K562 (cell line): ENCODE measurements at regions not wholly inside any gene's neighbourhood (a gene's known extent, or its start where the extent isn't known, plus 50 kb on each side); places are given as distances from the start of the nearest gene placed in this dataset.

Experiments
- ATAC-seq: fragments of 200-7000 bp; cut with Tn5 transposase; 3 replicates; pipeline ENCODE4 v1.9.1; 2020; ENCODE audit warnings: moderate library complexity
- BruUV-seq: library from RNA; stranded (reverse); fragments of 400-500 nt; replicated peaks from 2 replicates; lab custom pipeline; 2021; lab: Mats Ljungman, UMichigan
- CTCF ChIA-PET: fragments of 300-600 bp; formaldehyde crosslinking; extraction: SDS; loops from one replicate; lab custom pipeline; 2021; ENCODE audit warnings: low intra/inter-chr PET ratio; lab: Yijun Ruan, JAX
- POLR2A ChIA-PET: fragments of 300-600, 350-650 bp; sonication (Branson Sonifier 250); formaldehyde crosslinking; extraction: SDS; loops from one replicate; lab custom pipeline; 2021; ENCODE audit warnings: antibody characterized with exemption, inconsistent platforms; lab: Yijun Ruan, JAX
- DNase-seq, 4 experiments: peaks; one replicate each; pipeline versions ENCODE4 v3.0.0 to v3.0.0-alpha.2; 2011 to 2018; ENCODE audit warnings: low spot score in 3 of 4, mixed read lengths in 3 of 4; ENCODE audit errors: extremely low read depth in 1 of 4
- FAIRE-seq: peaks from 2 replicates; lab custom pipeline; 2011; peaks lifted over from hg19 to GRCh38; lab: Jason Lieb, UNC
- H2AFZ ChIP-seq: 2 replicates; pipeline ENCODE4 v1.6.0; 2011; ENCODE audit warnings: low read depth, low read length, control low read depth, inconsistent platforms
- H3K27ac ChIP-seq: fragments of 200-600 bp; 3 replicates; pipeline ENCODE4 v1.8.0; 2011; ENCODE audit warnings: low read depth, mild to moderate bottlenecking, control low read depth, inconsistent platforms, low read length, moderate library complexity, mixed read lengths; ENCODE audit errors: extremely low read depth
- H3K27me3 ChIP-seq, 2 experiments: fragments of 300-600 bp in 1 of 2; 2 replicates in 1 of 2; 3 replicates in 1 of 2; pipeline versions ENCODE4 v1.6.0 to v1.8.0; 2011; ENCODE audit warnings: inconsistent platforms in 2 of 2, low read length in 2 of 2, mild to moderate bottlenecking in 1 of 2, mixed read lengths in 1 of 2, moderate library complexity in 1 of 2; ENCODE audit not compliant: control insufficient read depth in 2 of 2, insufficient read depth in 2 of 2
- H3K36me3 ChIP-seq: fragments of 300-600 bp; 3 replicates; pipeline ENCODE4 v1.8.0; 2011; ENCODE audit warnings: mild to moderate bottlenecking, low read length, inconsistent platforms; ENCODE audit not compliant: control insufficient read depth, insufficient read depth
- H3K4me1 ChIP-seq, 2 experiments: fragments of 200-600 bp in 1 of 2; replicated peaks in 1 of 2; 2 replicates in 1 of 2; 3 replicates in 1 of 2; pipeline versions ENCODE4 v1.5.1 to v1.8.0; 2011; ENCODE audit warnings: inconsistent platforms in 2 of 2, low read length in 2 of 2, mild to moderate bottlenecking in 1 of 2, mixed read lengths in 1 of 2, moderate library complexity in 1 of 2; ENCODE audit not compliant: control insufficient read depth in 2 of 2, insufficient read depth in 2 of 2
- H3K4me2 ChIP-seq: 2 replicates; pipeline ENCODE4 v1.6.1; 2011; ENCODE audit warnings: low read length, control low read depth, inconsistent platforms, mixed read lengths; ENCODE audit not compliant: insufficient read depth
- H3K4me3 ChIP-seq: fragments of 200-600 bp; sonication (generic), shearing (Covaris generic); 2 replicates; pipeline ENCODE4 v1.5.1; 2016; ENCODE audit warnings: control low read depth, inconsistent platforms
- H3K79me2 ChIP-seq: fragments of 200-600 bp; 3 replicates; pipeline ENCODE4 v1.8.0; 2011; ENCODE audit warnings: low read length, inconsistent platforms; ENCODE audit not compliant: control insufficient read depth, insufficient read depth
- H3K9ac ChIP-seq, 2 experiments: 2 replicates each; pipeline versions ENCODE4 v1.6.0 to v1.6.1; 2011; ENCODE audit warnings: low read depth in 2 of 2, low read length in 2 of 2, control low read depth in 1 of 2, inconsistent platforms in 1 of 2, mild to moderate bottlenecking in 1 of 2, mixed read lengths in 1 of 2; ENCODE audit not compliant: insufficient read depth in 1 of 2
- H3K9me1 ChIP-seq: one replicate; pipeline ENCODE4 v1.6.0; 2011; ENCODE audit warnings: inconsistent platforms, mild to moderate bottlenecking, low read length, moderate library complexity; ENCODE audit not compliant: control insufficient read depth, insufficient read depth
- H3K9me3 ChIP-seq: replicated peaks from 2 replicates; pipeline ENCODE4 v1.5.1; 2011; ENCODE audit warnings: low read depth, low read length, inconsistent platforms; ENCODE audit not compliant: control insufficient read depth, insufficient read depth
- H4K20me1 ChIP-seq: replicated peaks from 2 replicates; pipeline ENCODE4 v1.6.1; 2011; ENCODE audit warnings: low read length, inconsistent platforms, mixed read lengths; ENCODE audit not compliant: control insufficient read depth, insufficient read depth
- CREB1 ChIP-seq, 2 experiments: sonication (generic) in 1 of 2; formaldehyde crosslinking in 1 of 2; IDR thresholded peaks; 2 replicates each; pipeline versions ENCODE4 v1.6.1 to v1.8.0; 2012 to 2022; ENCODE audit warnings: inconsistent platforms in 1 of 2, mild to moderate bottlenecking in 1 of 2, missing genetic modification reagents in 1 of 2, moderate library complexity in 1 of 2
- CTBP1 ChIP-seq: fragments of 450-650 bp; IDR thresholded peaks from 2 replicates; pipeline ENCODE4 v1.6.1; 2016; ENCODE audit warnings: borderline replicate concordance
- FOXK1 ChIP-seq: sonication (generic); formaldehyde crosslinking; IDR thresholded peaks from 2 replicates; pipeline ENCODE4 v1.8.0; 2022; ENCODE audit warnings: missing genetic modification reagents, mild to moderate bottlenecking, borderline replicate concordance
- MCM3 ChIP-seq: fragments of 450-650 bp; IDR thresholded peaks from 2 replicates; pipeline ENCODE4 v1.6.1; 2016
- WHSC1 ChIP-seq: IDR thresholded peaks from one replicate; pipeline ENCODE4 v1.6.1; 2012; ENCODE audit warnings: low read length, control low read depth, inconsistent platforms
- ZFP30 ChIP-seq: fragments of 250-450 bp; sonication (Bioruptor Pico); IDR thresholded peaks from 2 replicates; pipeline ENCODE4 v1.8.0; 2022; ENCODE audit warnings: moderate library complexity, mild to moderate bottlenecking, inconsistent platforms, borderline replicate concordance
- WGBS: fragments of 100-300 bp; shearing (Covaris generic); methylation state at CpG from one replicate; pipeline ENCODE4 v1.1.6; 2016; ENCODE audit warnings: low coverage, mixed read lengths; ENCODE audit not compliant: insufficient coverage; ENCODE audit errors: missing lambda C conversion rate; 5-methylcytosine and 5-hydroxymethylcytosine counted together
- in situ Hi-C: fragments of 300-500 bp; cut with MboI; formaldehyde crosslinking; loops from 4 replicates; pipeline ENCODE4 v1.15.0; 2018; ENCODE audit warnings: inconsistent platforms, mixed read lengths
- intact Hi-C: fragments of 100-400 bp; cut with micrococcal nuclease; formaldehyde crosslinking; loops from 2 replicates; pipeline ENCODE4 v1.14.2; 2022
- TF ChIP-seq, protein P1 (sequence below): fragments of 450-650 bp; formaldehyde crosslinking; IDR thresholded peaks from 2 replicates; pipeline ENCODE4 v1.4.0; 2020; ENCODE audit warnings: mild to moderate bottlenecking, mixed read lengths
- TF ChIP-seq, protein P2 (sequence below): IDR thresholded peaks from 3 replicates; pipeline ENCODE4 v1.6.1; 2011; ENCODE audit warnings: borderline replicate concordance, mild to moderate bottlenecking, moderate library complexity; ENCODE audit not compliant: insufficient read length; ENCODE audit errors: extremely low read depth

DNA sequence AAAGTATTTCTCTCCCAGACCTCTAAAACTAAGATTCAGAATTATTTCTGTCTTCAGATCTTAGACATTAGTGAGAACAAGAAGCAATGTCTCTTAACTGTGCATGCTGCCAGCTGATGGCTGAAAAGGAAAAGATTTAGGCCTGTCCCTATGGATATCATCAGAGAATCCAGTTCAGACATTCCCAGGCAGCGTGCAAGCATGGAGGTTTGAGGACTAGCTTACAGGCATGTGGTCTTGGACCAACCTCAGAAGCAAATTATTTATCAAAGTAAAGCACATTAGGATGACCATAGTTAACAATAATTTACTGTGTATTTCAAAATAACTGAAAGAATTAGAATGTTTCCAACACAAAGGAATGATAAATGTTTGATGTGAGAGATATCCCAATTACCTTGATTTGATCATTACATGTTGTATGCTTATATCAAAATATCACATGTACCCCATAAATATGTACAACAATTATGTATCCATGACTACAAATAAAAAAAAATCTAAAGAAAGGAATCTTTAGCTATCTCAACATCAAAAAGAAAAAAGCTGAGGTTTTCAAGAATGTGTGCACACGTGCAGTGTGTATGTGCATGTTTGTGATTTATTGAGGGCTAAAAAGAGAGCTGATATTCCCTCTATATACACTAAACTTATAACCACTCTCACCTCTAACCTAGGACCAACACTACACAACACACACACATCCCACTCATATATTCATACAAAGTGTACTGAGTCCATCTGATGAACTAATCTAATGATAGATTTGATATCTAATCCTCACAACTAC lies 108.9 kb upstream of the THBS1 start:
- POLR2A ChIA-PET: no interaction called here
- ATAC-seq (no peak), DNase-seq (no peak), FAIRE-seq (no peak)
- Histone ChIP-seq H2AFZ (no peak overlapping the region), H3K36me3 (no peaks in the 10 kb centered on the region), H3K9me3 (no peaks in the 10 kb centered on the region), H3K4me1 (peaks cover 0 to 3% of the 10 kb centered on the region in 2 experiments; a peak in 3 of 5 replicates), H3K4me3 (no peak overlapping the region), H3K27ac (no peak overlapping the region), H3K9ac (no peak overlapping the region), H3K9me1 (no peaks in the 10 kb centered on the region), H4K20me1 (no peaks in the 10 kb centered on the region), H3K79me2 (no peaks in the 10 kb centered on the region), H3K27me3 (no peaks in the 10 kb centered on the region), H3K4me2 (no peak overlapping the region)
- CTCF ChIA-PET: no interaction called here
- no TSS peak for BruUV-seq
- in situ Hi-C loops (no loop called here), intact Hi-C loops (no loop called here)
- WGBS: 29% methylated on average over 2 of the region's 2 CpGs
- TF ChIP-seq ZFP30 (CRISPR knock-in tag): no peak
- TF ChIP-seq, protein P1, sequence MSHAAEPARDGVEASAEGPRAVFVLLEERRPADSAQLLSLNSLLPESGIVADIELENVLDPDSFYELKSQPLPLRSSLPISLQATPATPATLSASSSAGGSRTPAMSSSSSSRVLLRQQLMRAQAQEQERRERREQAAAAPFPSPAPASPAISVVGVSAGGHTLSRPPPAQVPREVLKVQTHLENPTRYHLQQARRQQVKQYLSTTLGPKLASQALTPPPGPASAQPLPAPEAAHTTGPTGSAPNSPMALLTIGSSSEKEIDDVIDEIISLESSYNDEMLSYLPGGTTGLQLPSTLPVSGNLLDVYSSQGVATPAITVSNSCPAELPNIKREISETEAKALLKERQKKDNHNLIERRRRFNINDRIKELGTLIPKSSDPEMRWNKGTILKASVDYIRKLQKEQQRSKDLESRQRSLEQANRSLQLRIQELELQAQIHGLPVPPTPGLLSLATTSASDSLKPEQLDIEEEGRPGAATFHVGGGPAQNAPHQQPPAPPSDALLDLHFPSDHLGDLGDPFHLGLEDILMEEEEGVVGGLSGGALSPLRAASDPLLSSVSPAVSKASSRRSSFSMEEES (CRISPR knock-in tag): no peak
- TF ChIP-seq WHSC1: no peak
- TF ChIP-seq CTBP1: no peak
- TF ChIP-seq MCM3: no peak
- no peak for TF ChIP-seq FOXK1
- no peak for TF ChIP-seq CREB1 (IDR thresholded peaks at IDR 0.05)
- TF ChIP-seq CREB1 (CRISPR knock-in tag; IDR thresholded peaks at IDR 0.05): no peak
- TF ChIP-seq, protein P2, sequence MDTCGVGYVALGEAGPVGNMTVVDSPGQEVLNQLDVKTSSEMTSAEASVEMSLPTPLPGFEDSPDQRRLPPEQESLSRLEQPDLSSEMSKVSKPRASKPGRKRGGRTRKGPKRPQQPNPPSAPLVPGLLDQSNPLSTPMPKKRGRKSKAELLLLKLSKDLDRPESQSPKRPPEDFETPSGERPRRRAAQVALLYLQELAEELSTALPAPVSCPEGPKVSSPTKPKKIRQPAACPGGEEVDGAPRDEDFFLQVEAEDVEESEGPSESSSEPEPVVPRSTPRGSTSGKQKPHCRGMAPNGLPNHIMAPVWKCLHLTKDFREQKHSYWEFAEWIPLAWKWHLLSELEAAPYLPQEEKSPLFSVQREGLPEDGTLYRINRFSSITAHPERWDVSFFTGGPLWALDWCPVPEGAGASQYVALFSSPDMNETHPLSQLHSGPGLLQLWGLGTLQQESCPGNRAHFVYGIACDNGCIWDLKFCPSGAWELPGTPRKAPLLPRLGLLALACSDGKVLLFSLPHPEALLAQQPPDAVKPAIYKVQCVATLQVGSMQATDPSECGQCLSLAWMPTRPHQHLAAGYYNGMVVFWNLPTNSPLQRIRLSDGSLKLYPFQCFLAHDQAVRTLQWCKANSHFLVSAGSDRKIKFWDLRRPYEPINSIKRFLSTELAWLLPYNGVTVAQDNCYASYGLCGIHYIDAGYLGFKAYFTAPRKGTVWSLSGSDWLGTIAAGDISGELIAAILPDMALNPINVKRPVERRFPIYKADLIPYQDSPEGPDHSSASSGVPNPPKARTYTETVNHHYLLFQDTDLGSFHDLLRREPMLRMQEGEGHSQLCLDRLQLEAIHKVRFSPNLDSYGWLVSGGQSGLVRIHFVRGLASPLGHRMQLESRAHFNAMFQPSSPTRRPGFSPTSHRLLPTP: no peak
